T1000 (cell line): ENCODE measurements at regions not wholly inside any gene's neighbourhood (a gene's known extent, or its start where the extent isn't known, plus 50 kb on each side); places are given as distances from the start of the nearest gene placed in this dataset.
"Not testable (repeated sequence)": the region's sequence is repeated elsewhere in the genome, so short reads cannot be mapped to it uniquely, and the experiment has no call there.

Source experiments
- DNase-seq: peaks from one replicate; lab custom pipeline; 2025; ENCODE audit warnings: mixed read lengths; lab: John Stamatoyannopoulos, UW

GRCh38 chr4:110361921-110362320, 114.0 kb upstream of the ENPEP start:
- no peak for DNase-seq

DNA sequence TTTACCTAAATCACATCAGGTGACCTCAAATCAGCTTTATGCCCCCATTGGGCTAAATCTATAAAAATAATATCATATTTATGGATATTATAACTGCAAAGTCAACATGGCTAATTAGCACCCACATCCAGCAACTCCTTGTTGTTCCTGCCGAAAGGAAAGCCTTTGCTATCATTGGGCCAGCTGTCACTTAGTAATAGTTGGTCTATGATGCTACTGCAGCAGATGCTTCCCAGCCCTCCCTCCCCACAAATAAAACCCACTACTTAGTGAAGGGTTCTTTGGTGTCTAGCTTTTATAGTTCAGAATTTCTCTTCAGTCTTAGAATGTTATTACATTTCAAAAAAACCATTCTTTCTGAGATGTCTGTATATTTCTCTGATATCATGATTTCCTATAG, 116.9 kb upstream of the ENPEP start:
- no peak for DNase-seq

- DNase-seq = no peak
Observed at GRCh38 chr4:110357521-110357920, 118.4 kb upstream of the ENPEP start.

DNA sequence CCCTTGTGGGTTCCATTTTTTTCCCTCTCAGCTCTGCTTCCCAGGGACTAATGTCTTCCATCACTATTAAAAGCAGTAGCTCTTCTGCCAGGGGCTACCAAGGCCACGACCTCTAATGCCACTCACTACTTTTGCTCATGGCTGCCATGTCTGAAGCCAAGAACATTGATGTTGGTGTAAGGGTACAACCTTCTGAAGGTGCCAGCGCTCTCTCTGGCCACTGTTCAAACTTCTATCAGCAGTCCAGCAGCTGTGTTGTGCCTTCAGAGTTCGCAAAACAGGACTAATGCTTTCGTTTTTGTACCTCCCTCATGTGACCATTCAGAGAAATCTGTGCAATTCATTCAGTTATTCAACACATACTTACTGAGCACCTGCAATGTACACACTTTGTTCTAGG, 121.5 kb upstream of the ENPEP start:
- no peak for DNase-seq

DNA sequence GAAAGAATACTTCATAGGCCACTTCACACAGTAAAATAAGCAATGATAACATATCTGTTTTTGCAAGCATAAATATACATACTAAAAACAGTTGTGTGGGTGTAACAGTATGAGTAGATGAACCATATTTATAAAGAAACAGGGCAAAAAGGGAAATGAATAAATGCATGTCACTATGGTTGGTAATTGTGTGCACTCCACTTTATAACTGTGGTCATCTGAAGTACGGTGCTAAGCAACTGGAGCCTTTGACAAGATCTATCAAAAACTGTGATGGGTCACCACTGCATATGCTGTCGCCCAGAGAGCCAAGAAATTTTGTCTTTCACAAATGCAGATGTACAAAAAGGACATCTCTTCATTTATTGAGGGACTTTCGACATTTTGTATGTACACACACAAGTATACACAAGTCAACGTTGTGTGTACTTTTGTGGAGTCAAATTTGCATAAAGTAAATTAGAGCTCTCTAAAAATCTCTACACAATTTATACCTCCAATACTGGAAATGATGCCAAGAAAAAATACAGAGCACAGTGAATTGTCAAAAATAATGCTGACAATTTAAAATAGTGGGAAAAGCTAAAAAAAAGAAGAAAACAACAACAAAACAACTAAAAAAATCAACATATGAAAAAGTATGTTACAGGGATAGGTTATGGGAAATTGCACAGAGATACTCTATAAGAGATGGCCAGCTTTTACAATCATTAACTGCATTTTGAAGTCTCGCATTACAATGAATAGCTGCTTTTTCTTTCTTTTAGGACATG, 123.1 kb upstream of the ENPEP start:
- no peak for DNase-seq

DNA sequence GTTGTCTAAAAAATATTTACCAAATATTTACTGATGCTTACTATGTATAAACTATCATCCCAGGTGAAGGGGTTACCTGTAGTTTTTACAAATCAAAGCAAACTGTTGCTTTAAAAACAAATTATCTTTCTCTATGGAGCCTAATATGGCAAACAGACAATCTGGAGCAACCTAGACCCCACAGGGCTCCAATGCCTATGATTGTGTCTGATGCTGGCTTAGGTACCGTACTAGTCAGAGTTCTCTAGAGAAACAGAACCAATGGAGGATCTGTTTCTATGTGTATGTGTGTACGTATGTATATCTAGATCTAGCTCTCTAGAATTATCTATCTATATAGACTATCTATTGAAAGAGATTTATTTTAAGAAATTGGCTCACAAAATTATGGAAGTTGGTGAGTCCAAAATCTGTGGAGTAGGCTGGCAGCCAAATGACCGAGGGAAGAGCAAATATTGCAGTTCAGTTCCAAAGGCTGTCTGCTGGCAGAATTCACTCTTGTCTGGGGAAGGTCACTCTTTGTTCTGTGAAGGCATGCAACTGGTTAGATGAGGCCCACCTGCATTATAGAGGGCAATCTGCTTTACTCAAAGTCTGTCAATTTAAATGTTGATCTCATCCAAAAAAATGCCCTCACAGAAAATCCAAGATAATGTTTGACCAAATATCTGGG, 127.1 kb upstream of the ENPEP start:
- DNase-seq = no peak

DNA sequence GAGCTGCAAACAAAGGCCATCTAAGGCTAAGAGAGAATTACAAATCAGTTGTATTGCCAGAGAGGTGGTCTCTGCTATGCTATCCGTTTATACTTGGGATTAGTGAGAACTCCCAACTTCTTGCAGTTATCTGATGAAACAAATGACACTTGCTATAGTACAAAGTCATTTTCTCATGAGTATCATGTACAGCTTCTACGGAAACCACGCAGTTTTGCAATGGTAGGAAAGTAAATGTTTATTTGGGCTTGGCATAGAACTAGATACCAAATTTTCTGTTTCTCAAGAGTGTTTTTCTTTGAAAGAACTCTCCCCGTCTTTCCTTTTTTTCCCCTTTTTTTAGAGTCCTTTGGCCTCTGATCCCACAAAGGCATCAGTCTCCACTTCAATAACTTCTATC, 128.2 kb upstream of the ENPEP start:
- DNase-seq = no peak

- no peak for DNase-seq
Observed at GRCh38 chr4:110344165-110344564, 131.8 kb upstream of the ENPEP start.

DNA sequence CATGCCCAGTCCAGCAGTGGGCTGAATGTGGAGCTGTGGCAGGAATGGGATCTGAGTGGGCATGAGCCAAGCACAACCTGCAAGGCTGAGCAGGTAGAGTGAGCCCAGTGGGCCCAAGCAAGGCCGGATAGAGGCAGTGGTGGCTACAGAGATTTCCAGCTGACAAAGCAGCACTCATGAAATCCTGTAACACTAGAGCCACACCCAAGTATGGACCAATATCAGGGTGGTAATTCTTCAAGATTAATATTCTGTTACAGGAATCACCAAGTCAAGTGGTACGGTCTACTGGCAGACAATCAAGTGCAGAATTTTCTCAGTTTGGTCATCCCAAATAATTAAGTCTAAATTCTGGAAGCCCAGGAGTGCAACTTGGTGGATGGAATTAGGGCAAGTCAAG, 132.4 kb upstream of the ENPEP start:
- DNase-seq = no peak

DNA sequence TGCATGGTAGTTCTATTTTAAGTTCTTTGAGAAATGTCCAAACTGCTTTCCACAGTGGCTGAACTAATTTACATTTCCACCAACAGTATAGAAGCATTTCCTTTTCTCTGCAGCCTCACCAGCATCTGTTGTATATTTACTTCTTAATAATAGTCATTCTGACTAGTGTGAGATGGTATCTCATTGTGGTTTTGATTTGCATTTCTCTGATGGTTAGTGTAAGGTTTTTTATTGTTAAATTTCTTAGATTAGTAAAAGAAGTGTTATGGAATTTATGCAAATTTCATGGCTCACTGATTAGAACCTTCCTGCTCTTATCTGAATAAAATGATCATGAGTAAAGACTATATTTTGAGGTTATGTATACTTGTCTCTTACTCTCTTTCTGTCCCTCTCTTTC, 134.8 kb upstream of the ENPEP start:
- not testable (repeated sequence) for DNase-seq

DNA sequence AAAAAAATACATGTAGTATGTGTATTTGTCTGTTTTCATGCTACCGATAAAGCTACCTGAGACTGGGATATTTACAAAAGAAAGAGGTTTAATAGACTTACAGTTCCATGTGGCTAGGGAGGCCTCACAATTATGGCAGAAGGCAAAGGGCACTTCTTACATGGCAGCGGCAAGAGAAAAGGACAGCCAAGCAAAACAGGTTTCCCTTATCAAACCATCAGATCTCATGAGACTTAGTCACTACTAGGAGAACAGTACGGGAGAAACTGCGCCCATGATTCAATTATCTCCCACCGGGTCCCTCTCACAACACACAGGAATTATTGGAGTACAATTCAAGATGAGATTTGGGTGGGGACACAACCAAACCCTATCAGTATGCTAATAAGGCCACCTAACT, 137.0 kb upstream of the ELOVL6 start:
- no peak for DNase-seq

- no peak for DNase-seq
Observed at GRCh38 chr4:110332483-110332882, 134.1 kb upstream of the ELOVL6 start.

DNA sequence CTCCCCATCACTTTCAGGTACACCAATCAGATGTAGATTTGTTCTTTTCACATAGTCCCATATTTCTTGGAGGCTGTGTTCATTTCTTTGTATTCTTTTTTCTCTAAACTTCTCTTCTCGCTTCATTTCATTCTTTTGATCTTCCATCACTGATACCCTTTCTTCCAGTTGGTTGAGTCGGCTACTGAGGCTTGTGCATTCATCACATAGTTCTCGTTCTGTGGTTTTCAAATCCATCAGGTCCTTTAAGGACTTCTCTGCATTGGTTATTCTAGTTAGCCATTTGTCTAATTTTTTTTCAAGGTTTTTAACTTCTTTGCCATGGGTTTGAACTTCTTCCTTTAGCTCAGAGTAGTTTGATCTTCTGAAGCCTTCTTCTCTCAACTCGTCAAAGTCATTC, 128.0 kb upstream of the ELOVL6 start:
- not testable (repeated sequence) for DNase-seq

- DNase-seq = no peak
Observed at GRCh38 chr4:110310795-110311194, 112.4 kb upstream of the ELOVL6 start.

- no peak for DNase-seq
Observed at GRCh38 chr4:110309675-110310074, 111.3 kb upstream of the ELOVL6 start.

GRCh38 chr4:110306303-110306702, 107.9 kb upstream of the ELOVL6 start:
- no peak for DNase-seq

- DNase-seq = no peak
Observed at GRCh38 chr4:110305455-110305854, 107.0 kb upstream of the ELOVL6 start.

DNA sequence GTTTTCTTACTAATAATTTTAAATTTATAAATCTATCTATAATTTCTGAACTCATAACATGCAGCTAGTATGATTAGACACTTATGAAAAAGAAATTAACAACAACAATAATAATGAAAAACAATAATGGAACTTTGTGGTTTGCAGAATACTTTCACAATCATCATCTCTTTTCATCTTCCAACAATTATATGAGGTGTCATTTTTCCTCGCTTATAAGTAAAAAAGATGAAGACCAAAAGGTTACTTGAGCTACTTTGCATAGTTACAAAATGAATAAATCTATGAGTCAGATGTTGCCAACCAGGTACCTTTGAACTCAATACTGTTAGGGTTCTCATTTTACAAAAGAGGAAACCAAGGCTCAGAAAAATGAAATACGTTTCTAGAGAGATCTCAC, 98.5 kb upstream of the ELOVL6 start:
- no peak for DNase-seq

GRCh38 chr4:110294165-110294564, 95.8 kb upstream of the ELOVL6 start:
- no peak for DNase-seq

DNA sequence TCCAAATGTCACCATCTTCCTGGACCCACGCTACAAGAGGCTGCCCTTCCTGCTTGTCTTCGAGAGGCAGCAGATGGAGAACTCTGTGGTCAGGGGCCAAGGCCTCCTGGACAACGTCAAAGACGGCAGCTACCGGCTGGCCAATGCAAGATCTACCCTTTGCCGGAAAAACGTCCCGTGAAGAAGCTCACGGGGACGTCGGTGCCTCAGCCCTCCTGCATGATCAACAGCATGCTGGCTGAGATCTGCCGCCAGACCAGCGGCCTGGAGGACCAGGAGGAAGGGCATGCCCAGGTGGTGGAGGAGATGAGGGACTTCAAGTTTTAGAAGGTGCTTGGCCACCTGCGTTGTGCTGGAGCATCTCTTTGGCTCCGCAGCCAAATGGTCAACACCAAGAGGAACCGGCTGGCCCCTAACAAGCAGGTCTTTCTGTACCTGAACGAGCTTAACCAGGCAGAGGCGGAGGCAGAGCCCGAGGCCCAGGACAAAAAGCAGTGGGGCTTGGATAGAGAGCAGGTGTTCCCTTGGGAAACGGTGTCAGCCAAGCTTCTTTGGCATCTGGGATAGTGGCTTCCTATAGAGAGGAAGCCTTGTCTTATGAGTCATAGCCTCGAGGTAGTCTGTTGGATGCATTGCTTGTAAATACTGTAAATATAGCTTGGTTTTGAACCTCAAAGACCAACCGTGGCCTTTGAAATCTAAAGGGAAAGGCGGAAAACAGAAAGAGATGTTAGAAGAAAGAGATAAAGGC, 94.8 kb upstream of the ELOVL6 start:
- DNase-seq = no peak

- no peak for DNase-seq
Observed at GRCh38 chr4:110290511-110290910, 92.1 kb upstream of the ELOVL6 start.

DNA sequence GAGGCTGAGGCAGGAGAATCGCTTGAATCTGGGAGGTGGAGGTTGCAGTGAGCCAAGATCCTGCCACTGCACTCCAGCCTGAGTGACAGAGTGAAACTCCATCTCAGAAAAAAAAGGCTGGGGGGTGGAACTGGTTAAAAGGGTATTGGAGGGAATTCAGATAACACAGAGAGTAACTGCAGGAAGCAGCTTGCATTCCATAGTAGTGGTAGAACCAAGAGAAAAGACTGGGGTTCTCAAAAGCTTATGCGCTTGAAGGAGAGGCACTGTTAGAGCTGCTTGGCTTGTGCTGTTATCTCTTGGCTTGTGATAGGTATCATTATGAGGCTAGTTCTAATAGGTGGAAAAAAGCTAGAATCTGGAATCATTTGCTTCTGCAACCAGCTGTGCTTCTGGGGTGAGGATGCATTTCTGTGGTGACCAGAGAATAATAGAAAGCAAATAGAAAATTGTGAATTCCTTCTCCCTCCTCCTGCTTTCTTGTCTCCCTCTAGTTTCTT, 91.2 kb upstream of the ELOVL6 start:
- DNase-seq = no peak

DNA sequence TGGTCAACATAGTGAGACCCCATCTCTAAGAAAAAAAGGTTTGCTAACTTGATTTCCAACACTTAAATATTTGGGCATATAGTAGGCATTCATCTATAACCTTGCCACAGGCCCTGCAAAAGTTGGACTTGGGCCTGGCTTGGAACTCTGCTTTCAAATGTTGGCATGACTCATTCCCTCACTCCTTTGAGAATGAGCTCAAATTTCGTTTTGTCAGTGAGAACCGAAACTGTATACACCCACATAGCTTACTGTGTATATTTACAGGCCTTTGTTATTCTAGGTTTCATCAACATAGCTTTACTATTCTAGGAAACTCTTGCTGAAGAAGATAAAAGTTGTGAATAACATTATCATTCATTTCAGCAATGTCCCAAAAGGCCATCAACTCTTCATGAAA, 88.7 kb upstream of the ELOVL6 start:
- DNase-seq = peak; percentile 18
